Endothelial cell of umbilical vein (primary cell): ENCODE measurements at regions not wholly inside any gene's neighbourhood (a gene's known extent, or its start where the extent isn't known, plus 50 kb on each side); places are given as distances from the start of the nearest gene placed in this dataset.

ENCODE experiments used
- BruUV-seq: library from RNA; stranded (reverse); fragments of 400-500 nt; replicated peaks from 2 replicates; lab custom pipeline; 2021; lab: Mats Ljungman, UMichigan
- CTCF ChIA-PET: fragments of 300-600, 350-600 bp; sonication (Branson Sonifier 250); formaldehyde crosslinking; loops from one replicate; lab custom pipeline; 2021; ENCODE audit warnings: antibody characterized with exemption, inconsistent platforms; lab: Charles Lee
- POLR2A ChIA-PET: fragments of 300-600, 350-600 bp; sonication (Branson Sonifier 250); formaldehyde crosslinking; loops from one replicate; lab custom pipeline; 2021; ENCODE audit warnings: antibody characterized with exemption, inconsistent platforms; lab: Charles Lee
- DNase-seq: peaks from one replicate; pipeline ENCODE4 v3.0.0-alpha.2; 2011; ENCODE audit warnings: low read depth, low spot score
- FAIRE-seq: peaks from 2 replicates; lab custom pipeline; 2011; peaks lifted over from hg19 to GRCh38; lab: Jason Lieb, UNC
- H2AFZ ChIP-seq: 2 replicates; pipeline ENCODE4 v1.6.0; 2012; ENCODE audit warnings: low read depth, low read length, control low read depth, inconsistent platforms
- H3K27ac ChIP-seq: 2 replicates; pipeline ENCODE4 v1.5.1; 2011; ENCODE audit warnings: low read depth, mild to moderate bottlenecking, control low read depth, low read length, moderate library complexity; ENCODE audit not compliant: insufficient read depth
- H3K27me3 ChIP-seq, 2 experiments: 2 replicates each; pipeline versions ENCODE4 v1.6.0 to v1.6.1; 2011; ENCODE audit warnings: low read length in 2 of 2, mixed read lengths in 1 of 2; ENCODE audit not compliant: control insufficient read depth in 2 of 2, insufficient read depth in 2 of 2
- H3K36me3 ChIP-seq, 2 experiments: 2 replicates in 1 of 2; 3 replicates in 1 of 2; pipeline ENCODE4 v1.5.1; 2011; ENCODE audit warnings: low read length in 2 of 2, mild to moderate bottlenecking in 1 of 2, moderate library complexity in 1 of 2; ENCODE audit not compliant: control insufficient read depth in 2 of 2, insufficient read depth in 2 of 2; ENCODE audit errors: extremely low read depth in 1 of 2
- H3K4me1 ChIP-seq: 3 replicates; pipeline ENCODE4 v1.5.1; 2011; ENCODE audit warnings: mild to moderate bottlenecking, low read length; ENCODE audit not compliant: control insufficient read depth, insufficient read depth; ENCODE audit errors: extremely low read depth
- H3K4me2 ChIP-seq: 2 replicates; pipeline ENCODE4 v1.6.1; 2011; ENCODE audit warnings: low read length, control low read depth, mixed read lengths; ENCODE audit not compliant: insufficient read depth
- H3K4me3 ChIP-seq, 3 experiments: fragments of 200-600 bp in 1 of 3; sonication (generic), shearing (Covaris generic) in 1 of 3; replicated peaks in 1 of 3; 2 replicates each; pipeline ENCODE4 v1.5.1; 2011 to 2016; ENCODE audit warnings: control low read depth in 3 of 3, low read length in 3 of 3, mild to moderate bottlenecking in 2 of 3, inconsistent platforms in 1 of 3, low read depth in 1 of 3, moderate library complexity in 1 of 3; ENCODE audit not compliant: insufficient read depth in 1 of 3
- H3K79me2 ChIP-seq: 2 replicates; pipeline ENCODE4 v1.6.0; 2012; ENCODE audit warnings: low read length, inconsistent platforms; ENCODE audit not compliant: control insufficient read depth, insufficient read depth
- H3K9ac ChIP-seq: replicated peaks from 2 replicates; pipeline ENCODE3; 2011; ENCODE audit warnings: low read length, control low read depth; ENCODE audit not compliant: insufficient read depth; ENCODE audit errors: extremely low read depth
- H3K9me1 ChIP-seq: replicated peaks from 3 replicates; pipeline ENCODE4 v1.6.0; 2011; ENCODE audit warnings: mild to moderate bottlenecking, low read length; ENCODE audit not compliant: control insufficient read depth, insufficient read depth; ENCODE audit errors: extremely low read depth
- H3K9me3 ChIP-seq: replicated peaks from 2 replicates; pipeline ENCODE4 v1.5.1; 2012; ENCODE audit warnings: low read length, inconsistent platforms; ENCODE audit not compliant: control insufficient read depth, insufficient read depth
- H4K20me1 ChIP-seq: replicated peaks from 2 replicates; pipeline ENCODE3; 2011; ENCODE audit warnings: mild to moderate bottlenecking, low read length; ENCODE audit not compliant: control insufficient read depth, insufficient read depth; ENCODE audit errors: extremely low read depth
- CTCF ChIP-seq, 2 donors: IDR thresholded peaks; 1 replicate in 1 of 2; 2 replicates in 1 of 2; pipeline ENCODE4 v1.5.1; 2011; ENCODE audit warnings: low read length in 2 of 2, mild to moderate bottlenecking in 2 of 2, moderate library complexity in 2 of 2, control low read depth in 1 of 2, inconsistent platforms in 1 of 2, low read depth in 1 of 2; ENCODE audit not compliant: insufficient read depth in 1 of 2; ENCODE audit errors: extremely low read depth in 1 of 2
- EZH2 ChIP-seq: IDR thresholded peaks from 2 replicates; pipeline ENCODE4 v1.6.1; 2012; ENCODE audit warnings: borderline replicate concordance, low read depth, mild to moderate bottlenecking, moderate library complexity, low read length, inconsistent platforms; ENCODE audit not compliant: severe bottlenecking
- FOS ChIP-seq: IDR thresholded peaks from 2 replicates; pipeline ENCODE4 v1.6.1; 2011; ENCODE audit warnings: mild to moderate bottlenecking, low read length, moderate library complexity, borderline replicate concordance; ENCODE audit not compliant: insufficient read depth
- GATA2 ChIP-seq: IDR thresholded peaks from 2 replicates; pipeline ENCODE4 v1.7.0; 2011; ENCODE audit warnings: low read depth, mild to moderate bottlenecking, moderate library complexity, mixed read lengths, low read length; ENCODE audit not compliant: insufficient read length, insufficient read depth
- JUN ChIP-seq: IDR thresholded peaks from 2 replicates; pipeline ENCODE4 v1.6.1; 2011; ENCODE audit warnings: borderline replicate concordance, low read depth; ENCODE audit not compliant: insufficient read length, insufficient read depth
- MAX ChIP-seq: IDR thresholded peaks from 2 replicates; pipeline ENCODE4 v1.6.1; 2011; ENCODE audit not compliant: insufficient read depth, insufficient read length
- MYC ChIP-seq: IDR thresholded peaks from one replicate; pipeline ENCODE4 v1.6.1; 2011; ENCODE audit warnings: mild to moderate bottlenecking, low read depth, low read length
- POLR2A ChIP-seq: IDR thresholded peaks from 2 replicates; pipeline ENCODE4 v1.6.1; 2012; ENCODE audit warnings: low read depth, mild to moderate bottlenecking, control low read depth, low read length
- POLR2AphosphoS5 ChIP-seq: IDR thresholded peaks from 2 replicates; pipeline ENCODE4 v1.6.1; 2012; ENCODE audit warnings: low read depth, mild to moderate bottlenecking, control low read depth, low read length, moderate library complexity; ENCODE audit not compliant: insufficient read depth
- dilution Hi-C: fragments of 300-500 bp; cut with MboI; formaldehyde crosslinking; loops from one replicate; pipeline ENCODE4 v1.15.0; 2019; ENCODE audit warnings: low sequenced_read_pairs; ENCODE audit not compliant: extremely low pct_ligation_motif_present
- intact Hi-C: fragments of 100-400 bp; cut with micrococcal nuclease; formaldehyde crosslinking; loops from one replicate; pipeline ENCODE4 v1.10.0; 2022

- Histone ChIP-seq H3K4me2 (no peak overlapping the region), H3K4me3 (no peak overlapping the region), H3K27me3 (no peaks in the 10 kb centered on the region), H2AFZ (no peak overlapping the region), H3K9me3 (peaks cover 3% of the 10 kb centered on the region), H3K4me1 (no peaks in the 10 kb centered on the region), H3K9me1 (no peaks in the 10 kb centered on the region), H3K36me3 (no peaks in the 10 kb centered on the region), H3K79me2 (no peaks in the 10 kb centered on the region), H3K27ac (no peak overlapping the region), H4K20me1 (no peaks in the 10 kb centered on the region), H3K9ac (no peak overlapping the region)
- FAIRE-seq, result no peak
- no peak for TF ChIP-seq MYC
- no peak for TF ChIP-seq MAX
- TF ChIP-seq EZH2, result no peak
- no peak for TF ChIP-seq GATA2
- no peak for TF ChIP-seq CTCF (IDR thresholded peaks at IDR 0.05; ENCODE audit: extremely low read depth in 1 of 2, insufficient read depth in 1 of 2, low read depth in 1 of 2, low read length in 2 of 2)
- TF ChIP-seq POLR2AphosphoS5, result no peak
- no peak for TF ChIP-seq FOS
- no peak for TF ChIP-seq POLR2A
- TF ChIP-seq JUN, result no peak
- ChIA-PET POLR2A (no interaction called here), CTCF (no interaction called here)
- no peak for DNase-seq
- intact Hi-C loops (no loop called here), dilution Hi-C loops (no loop called here)
- BruUV-seq, result no TSS peak
Measured at GRCh38 chr6:153931431-153931830, 107.6 kb upstream of the OPRM1 start.
